NB4 (cell line): ENCODE measurements at regions not wholly inside any gene's neighbourhood (a gene's known extent, or its start where the extent isn't known, plus 50 kb on each side); places are given as distances from the start of the nearest gene placed in this dataset.

Experiments
- POLR2A ChIP-seq: IDR thresholded peaks from 2 replicates; pipeline ENCODE4 v1.6.1; 2011; ENCODE audit warnings: mild to moderate bottlenecking; ENCODE audit not compliant: insufficient read length; ENCODE audit errors: extremely low read depth
- TF ChIP-seq, protein P1 (sequence below): IDR thresholded peaks from one replicate; pipeline ENCODE4 v1.5.1; 2012; ENCODE audit warnings: low read depth, low read length

GRCh38 chr15:62592920-62593319, 427.8 kb upstream of the C2CD4B start:
- TF ChIP-seq, protein P1, sequence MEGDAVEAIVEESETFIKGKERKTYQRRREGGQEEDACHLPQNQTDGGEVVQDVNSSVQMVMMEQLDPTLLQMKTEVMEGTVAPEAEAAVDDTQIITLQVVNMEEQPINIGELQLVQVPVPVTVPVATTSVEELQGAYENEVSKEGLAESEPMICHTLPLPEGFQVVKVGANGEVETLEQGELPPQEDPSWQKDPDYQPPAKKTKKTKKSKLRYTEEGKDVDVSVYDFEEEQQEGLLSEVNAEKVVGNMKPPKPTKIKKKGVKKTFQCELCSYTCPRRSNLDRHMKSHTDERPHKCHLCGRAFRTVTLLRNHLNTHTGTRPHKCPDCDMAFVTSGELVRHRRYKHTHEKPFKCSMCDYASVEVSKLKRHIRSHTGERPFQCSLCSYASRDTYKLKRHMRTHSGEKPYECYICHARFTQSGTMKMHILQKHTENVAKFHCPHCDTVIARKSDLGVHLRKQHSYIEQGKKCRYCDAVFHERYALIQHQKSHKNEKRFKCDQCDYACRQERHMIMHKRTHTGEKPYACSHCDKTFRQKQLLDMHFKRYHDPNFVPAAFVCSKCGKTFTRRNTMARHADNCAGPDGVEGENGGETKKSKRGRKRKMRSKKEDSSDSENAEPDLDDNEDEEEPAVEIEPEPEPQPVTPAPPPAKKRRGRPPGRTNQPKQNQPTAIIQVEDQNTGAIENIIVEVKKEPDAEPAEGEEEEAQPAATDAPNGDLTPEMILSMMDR = no peak
- TF ChIP-seq POLR2A = no peak
